D721Med (cell line): ENCODE measurements at regions not wholly inside any gene's neighbourhood (a gene's known extent, or its start where the extent isn't known, plus 50 kb on each side); places are given as distances from the start of the nearest gene placed in this dataset.

Experiments
- DNase-seq: peaks from one replicate; pipeline ENCODE4 v3.0.0; 2011; ENCODE audit warnings: low spot score; ENCODE audit not compliant: insufficient read length
- FAIRE-seq: peaks from 2 replicates; lab custom pipeline; 2011; peaks lifted over from hg19 to GRCh38; lab: Jason Lieb, UNC
- TF ChIP-seq, protein P1 (sequence below): IDR thresholded peaks from 2 replicates; pipeline ENCODE4 v1.5.1; 2012; ENCODE audit warnings: mild to moderate bottlenecking, control low read depth; ENCODE audit not compliant: insufficient read depth; ENCODE audit errors: missing control alignments

DNA sequence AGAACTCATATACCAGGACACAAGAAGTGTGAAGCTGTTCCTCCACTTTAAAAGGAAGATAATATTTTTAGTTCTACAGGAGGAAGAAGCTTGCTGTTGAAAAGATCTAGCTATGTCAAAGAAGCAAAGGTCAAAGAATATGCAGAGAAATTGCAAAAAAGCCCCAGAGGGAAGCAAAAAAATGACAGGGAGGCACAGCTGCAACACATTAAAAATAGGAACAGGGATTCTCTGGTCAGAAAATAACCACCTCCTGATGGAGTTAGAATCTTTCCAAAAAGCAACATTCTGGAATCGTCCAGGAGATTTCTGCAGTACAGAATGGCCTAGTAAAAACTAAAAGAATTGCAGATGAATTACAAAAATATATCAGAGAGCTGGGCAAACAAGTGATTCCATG is 238.9 kb upstream of the PRMT6 start:
- no peak for FAIRE-seq
- DNase-seq = no peak
- TF ChIP-seq, protein P1, sequence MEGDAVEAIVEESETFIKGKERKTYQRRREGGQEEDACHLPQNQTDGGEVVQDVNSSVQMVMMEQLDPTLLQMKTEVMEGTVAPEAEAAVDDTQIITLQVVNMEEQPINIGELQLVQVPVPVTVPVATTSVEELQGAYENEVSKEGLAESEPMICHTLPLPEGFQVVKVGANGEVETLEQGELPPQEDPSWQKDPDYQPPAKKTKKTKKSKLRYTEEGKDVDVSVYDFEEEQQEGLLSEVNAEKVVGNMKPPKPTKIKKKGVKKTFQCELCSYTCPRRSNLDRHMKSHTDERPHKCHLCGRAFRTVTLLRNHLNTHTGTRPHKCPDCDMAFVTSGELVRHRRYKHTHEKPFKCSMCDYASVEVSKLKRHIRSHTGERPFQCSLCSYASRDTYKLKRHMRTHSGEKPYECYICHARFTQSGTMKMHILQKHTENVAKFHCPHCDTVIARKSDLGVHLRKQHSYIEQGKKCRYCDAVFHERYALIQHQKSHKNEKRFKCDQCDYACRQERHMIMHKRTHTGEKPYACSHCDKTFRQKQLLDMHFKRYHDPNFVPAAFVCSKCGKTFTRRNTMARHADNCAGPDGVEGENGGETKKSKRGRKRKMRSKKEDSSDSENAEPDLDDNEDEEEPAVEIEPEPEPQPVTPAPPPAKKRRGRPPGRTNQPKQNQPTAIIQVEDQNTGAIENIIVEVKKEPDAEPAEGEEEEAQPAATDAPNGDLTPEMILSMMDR = no peak

DNA sequence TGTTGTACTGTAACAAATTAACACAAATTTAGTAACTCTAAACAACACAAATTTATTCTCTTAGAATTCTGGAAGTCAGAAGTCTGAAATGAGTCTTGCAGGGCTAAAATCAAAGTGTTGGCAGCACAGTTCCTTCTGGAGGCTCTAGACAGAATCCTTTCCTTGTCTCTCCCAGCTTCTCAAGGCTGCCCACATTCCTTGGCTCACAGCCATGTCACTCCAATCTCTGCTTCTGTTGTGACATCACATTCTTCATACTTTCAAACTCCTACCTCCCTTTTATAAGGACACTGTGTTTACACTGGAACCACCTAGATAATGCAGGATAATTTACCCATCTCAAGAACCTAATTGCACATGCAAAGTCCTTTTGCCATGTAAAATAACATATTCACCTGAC is 225.0 kb upstream of the PRMT6 start:
- TF ChIP-seq, protein P1 = no peak
- DNase-seq (no peak), FAIRE-seq (no peak)

DNA sequence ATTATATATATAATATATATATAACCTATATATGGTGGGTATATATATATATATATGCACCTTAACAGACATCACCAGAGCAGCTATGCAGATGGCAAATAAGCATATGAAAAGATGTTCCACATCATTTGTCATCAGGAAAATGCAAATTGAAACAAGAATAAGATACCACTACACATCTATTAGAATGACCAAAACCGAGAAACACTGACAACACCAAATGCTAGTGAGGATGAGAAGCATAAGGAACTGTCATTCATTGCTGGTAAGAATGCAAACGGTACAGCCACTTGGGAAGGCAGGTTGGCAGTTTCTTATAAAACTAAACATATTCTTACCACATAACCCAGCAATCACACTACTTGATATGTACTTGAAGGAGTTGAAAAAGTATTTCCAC is 219.8 kb upstream of the PRMT6 start:
- DNase-seq = no peak
- FAIRE-seq = no peak
- TF ChIP-seq, protein P1 = no peak

DNA sequence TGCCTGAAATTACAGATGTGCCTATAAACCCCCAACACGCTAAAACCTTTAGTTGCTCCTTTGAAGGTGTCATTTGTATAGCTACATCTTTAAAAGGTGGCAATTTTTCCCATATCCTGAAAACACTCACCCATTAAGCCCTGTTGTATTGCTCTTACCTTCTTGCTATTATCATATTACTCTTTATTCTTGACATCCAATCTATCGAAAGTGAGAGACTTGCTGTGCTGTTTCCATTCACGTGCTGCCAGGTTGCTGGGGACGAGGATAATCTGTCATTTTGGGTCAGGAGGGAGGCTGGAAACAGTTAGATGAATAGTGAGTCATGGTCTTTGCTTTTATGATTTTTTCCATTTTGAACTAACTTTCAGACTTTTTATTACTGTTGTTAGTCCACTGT is 213.0 kb upstream of the PRMT6 start:
- FAIRE-seq = no peak
- TF ChIP-seq, protein P1 = no peak
- DNase-seq = no peak

DNA sequence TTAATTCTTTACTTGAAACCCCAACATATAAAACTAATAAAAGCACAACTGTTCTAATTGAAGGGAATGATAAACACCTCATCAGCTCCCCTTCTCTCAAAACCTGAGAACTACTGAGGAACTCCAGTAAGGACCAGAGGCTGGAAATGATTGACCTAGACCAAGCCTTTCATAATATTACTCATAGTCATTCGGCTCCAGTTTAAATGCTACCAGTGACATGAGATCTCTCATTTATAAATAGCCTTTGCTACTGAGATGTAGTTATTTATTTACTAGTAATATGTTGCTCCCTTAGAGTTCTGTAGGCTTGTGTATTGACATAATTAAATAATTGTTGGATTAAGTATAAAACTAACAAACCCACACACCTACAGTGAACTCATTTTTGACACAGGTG is 209.8 kb upstream of the PRMT6 start:
- TF ChIP-seq, protein P1 = no peak
- DNase-seq (no peak), FAIRE-seq (no peak)

DNA sequence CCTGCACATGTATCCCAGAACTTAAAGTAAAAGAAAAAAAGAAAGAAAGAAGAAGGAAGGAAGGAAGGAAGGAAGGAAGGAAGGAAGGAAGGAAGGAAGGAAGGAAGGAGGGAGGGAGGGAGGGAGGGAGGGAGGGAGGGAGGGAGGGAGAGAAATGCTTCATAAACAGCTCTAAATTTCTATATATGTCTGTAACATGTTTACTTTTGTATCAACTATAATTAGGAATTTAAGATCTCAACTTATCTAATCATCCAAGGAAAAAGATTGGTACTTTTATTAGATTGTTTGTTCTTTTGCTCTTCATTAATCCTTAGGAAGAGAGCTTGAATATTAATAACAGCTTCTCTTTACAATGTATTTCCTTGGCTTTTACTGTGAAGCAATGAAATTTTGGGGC is 195.4 kb upstream of the PRMT6 start:
- no peak for FAIRE-seq
- TF ChIP-seq, protein P1 = no peak

DNA sequence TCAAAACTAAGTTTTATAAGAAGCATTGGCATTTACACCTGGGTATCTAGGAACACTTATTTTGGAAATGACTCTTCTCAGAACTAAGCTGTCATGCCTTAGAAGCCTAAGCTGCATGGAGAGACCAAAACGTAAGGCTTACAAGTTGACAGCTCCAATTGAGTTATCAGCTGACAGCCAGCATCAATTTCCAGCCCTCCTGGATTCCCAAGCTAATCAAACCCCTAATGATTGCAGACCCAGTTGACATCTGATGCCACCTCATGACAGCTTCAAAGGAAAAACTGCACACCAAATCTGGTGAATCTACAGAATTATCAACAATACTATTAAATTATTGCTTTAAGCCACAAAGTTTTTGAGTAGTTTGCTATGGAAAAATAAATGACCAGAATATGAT is 187.6 kb upstream of the PRMT6 start:
- TF ChIP-seq, protein P1 = no peak
- DNase-seq = no peak
- no peak for FAIRE-seq

More for the DNA sequence above, 195.4 kb upstream of the PRMT6 start:
- DNase-seq = no peak
